ENCODE measurements at regions not wholly inside any gene's neighbourhood (a gene's known extent, or its start where the extent isn't known, plus 50 kb on each side); places are given as distances from the start of the nearest gene placed in this dataset.
A peak's percentile ranks its signal among the peaks of the same experiment; 100 is the strongest.

DNA sequence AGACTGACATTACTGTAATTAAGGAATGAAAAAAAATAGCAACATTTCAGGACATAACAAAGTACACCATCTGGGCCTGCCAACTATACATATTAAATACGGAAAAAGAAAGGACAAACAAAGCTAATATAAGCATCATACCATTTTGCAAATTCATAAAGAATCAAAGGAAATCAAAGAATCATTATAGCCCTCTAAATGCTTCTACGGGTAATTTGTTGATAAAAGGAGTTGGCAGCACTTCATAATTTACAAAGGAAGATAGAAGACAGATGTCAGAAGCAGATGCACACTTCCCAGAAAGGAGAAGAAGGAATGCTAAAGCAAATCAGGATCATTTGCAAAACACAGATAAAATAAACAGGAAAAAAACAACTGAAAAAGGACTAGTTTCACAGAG is 1757.3 kb downstream of the PCDH7 start:
- WGBS (ENCODE audit: insufficient coverage, low coverage, low lambda C conversion rate, missing lambda C conversion rate): 30% methylated on average over 2 of the region's 2 CpGs
- H3K27me3 ChIP-seq: no peaks in the 10 kb centered on the region
- no peaks in the 10 kb centered on the region for H3K36me3 ChIP-seq
- no peak for ATAC-seq
- no peak for TF ChIP-seq POLR2A (IDR thresholded peaks at IDR 0.05)
- TF ChIP-seq, protein P1, sequence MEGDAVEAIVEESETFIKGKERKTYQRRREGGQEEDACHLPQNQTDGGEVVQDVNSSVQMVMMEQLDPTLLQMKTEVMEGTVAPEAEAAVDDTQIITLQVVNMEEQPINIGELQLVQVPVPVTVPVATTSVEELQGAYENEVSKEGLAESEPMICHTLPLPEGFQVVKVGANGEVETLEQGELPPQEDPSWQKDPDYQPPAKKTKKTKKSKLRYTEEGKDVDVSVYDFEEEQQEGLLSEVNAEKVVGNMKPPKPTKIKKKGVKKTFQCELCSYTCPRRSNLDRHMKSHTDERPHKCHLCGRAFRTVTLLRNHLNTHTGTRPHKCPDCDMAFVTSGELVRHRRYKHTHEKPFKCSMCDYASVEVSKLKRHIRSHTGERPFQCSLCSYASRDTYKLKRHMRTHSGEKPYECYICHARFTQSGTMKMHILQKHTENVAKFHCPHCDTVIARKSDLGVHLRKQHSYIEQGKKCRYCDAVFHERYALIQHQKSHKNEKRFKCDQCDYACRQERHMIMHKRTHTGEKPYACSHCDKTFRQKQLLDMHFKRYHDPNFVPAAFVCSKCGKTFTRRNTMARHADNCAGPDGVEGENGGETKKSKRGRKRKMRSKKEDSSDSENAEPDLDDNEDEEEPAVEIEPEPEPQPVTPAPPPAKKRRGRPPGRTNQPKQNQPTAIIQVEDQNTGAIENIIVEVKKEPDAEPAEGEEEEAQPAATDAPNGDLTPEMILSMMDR (IDR thresholded peaks at IDR 0.05): no peak
- H3K4me1 ChIP-seq: peaks cover 0 to 9% (median 0%) of the 10 kb centered on the region in 4 donors
- no peak overlapping the region for H3K27ac ChIP-seq
- no peak for DNase-seq
- no peaks in the 10 kb centered on the region for H3K9me3 ChIP-seq
- intact Hi-C loops (cut with DNase I): no loop called here
- no peak overlapping the region for H3K4me3 ChIP-seq

DNA sequence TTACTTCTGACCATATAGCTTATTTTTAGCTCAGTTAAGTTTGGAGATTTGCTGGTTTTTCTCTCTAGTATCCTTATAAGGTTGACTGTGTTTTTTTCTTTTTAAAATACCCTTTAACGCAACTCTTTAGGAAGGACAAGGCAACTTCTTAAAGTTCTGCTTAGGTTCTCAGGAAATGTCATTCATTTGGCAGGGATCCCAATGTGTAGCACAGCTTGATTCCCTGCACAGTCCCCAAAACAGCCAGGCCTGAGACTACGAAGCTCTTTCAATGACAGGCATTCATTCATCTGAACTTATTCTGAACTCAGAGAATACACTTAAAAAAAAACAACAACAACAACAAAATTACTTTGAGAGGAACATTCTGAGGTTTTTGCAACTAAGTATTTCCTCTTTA is 1765.8 kb downstream of the PCDH7 start:
- no peaks in the 10 kb centered on the region for H3K9me3 ChIP-seq
- H3K36me3 ChIP-seq: no peaks in the 10 kb centered on the region
- no peaks in the 10 kb centered on the region for H3K4me1 ChIP-seq
- H3K27me3 ChIP-seq: no peaks in the 10 kb centered on the region
- H3K4me3 ChIP-seq: no peak overlapping the region
- WGBS (ENCODE audit: insufficient coverage, low coverage, low lambda C conversion rate, missing lambda C conversion rate): 45% methylated on average over 2 of the region's 2 CpGs
- H3K27ac ChIP-seq: no peak overlapping the region
- no peak for TF ChIP-seq POLR2A (IDR thresholded peaks at IDR 0.05)
- TF ChIP-seq, protein P1 (IDR thresholded peaks at IDR 0.05): no peak
- ATAC-seq: peak in 1 of 4 donors; percentile 30
- no peak for DNase-seq
- intact Hi-C loops (cut with DNase I): no loop called here

DNA sequence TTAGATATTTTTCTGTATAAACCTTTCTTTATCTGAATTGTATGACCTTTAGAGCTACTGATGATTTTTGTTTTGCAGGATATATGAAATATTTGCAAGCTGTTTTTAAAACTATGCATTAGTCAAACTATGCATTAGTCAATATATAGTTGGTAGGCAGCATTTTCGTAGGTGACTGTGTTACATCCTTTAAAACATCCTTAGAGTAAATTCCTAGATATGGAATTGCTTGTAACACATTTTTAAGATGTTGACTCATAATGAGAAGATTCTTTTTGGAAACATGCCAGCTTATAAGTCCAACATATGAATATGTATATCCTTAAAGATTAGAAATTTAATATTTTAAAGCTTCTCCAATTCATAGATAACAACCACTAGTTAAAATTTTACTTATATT is 1768.5 kb downstream of the PCDH7 start:
- 93% methylated on average over 1 of the region's 1 CpG for WGBS (ENCODE audit: insufficient coverage, low coverage, low lambda C conversion rate, missing lambda C conversion rate)
- no peaks in the 10 kb centered on the region for H3K27me3 ChIP-seq
- H3K4me3 ChIP-seq: no peak overlapping the region
- H3K4me1 ChIP-seq: no peaks in the 10 kb centered on the region
- no peaks in the 10 kb centered on the region for H3K9me3 ChIP-seq
- ATAC-seq: no peak
- DNase-seq: no peak
- TF ChIP-seq, protein P1 (IDR thresholded peaks at IDR 0.05): no peak
- TF ChIP-seq POLR2A (IDR thresholded peaks at IDR 0.05): no peak
- H3K36me3 ChIP-seq: no peaks in the 10 kb centered on the region
- H3K27ac ChIP-seq: no peak overlapping the region
- intact Hi-C loops (cut with DNase I): no loop called here

DNA sequence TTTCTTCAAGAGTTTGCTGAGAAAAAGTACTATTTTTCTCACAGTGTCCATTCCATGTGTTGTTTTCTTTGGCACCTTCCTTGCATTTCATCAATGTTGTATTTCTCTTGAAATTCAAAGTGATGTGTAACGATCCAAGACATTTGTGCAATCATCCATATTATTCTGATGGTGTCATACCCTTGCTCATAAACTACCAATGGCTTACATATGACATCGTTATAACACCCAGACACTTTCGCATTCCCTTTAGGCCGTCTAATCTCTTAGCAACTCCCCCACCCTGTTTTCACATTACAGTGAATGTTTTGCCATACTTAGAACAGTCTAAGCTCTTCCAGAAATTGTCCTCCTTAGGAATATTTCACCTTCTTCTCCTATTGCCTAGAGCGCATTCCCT is 1779.0 kb downstream of the PCDH7 start:
- ATAC-seq: no peak
- WGBS (ENCODE audit: insufficient coverage, low coverage, low lambda C conversion rate, missing lambda C conversion rate): 59% methylated on average over 5 of the region's 5 CpGs
- intact Hi-C loops (cut with DNase I): no loop called here

More for the DNA sequence above, 1779.0 kb downstream of the PCDH7 start:
- no peak for DNase-seq
- no peak for TF ChIP-seq POLR2A (IDR thresholded peaks at IDR 0.05)
- TF ChIP-seq, protein P1 (IDR thresholded peaks at IDR 0.05): no peak
- H3K4me3 ChIP-seq: no peak overlapping the region
- no peak overlapping the region for H3K27ac ChIP-seq
- H3K36me3 ChIP-seq: no peaks in the 10 kb centered on the region
- H3K27me3 ChIP-seq: no peaks in the 10 kb centered on the region
- H3K9me3 ChIP-seq: no peaks in the 10 kb centered on the region
- H3K4me1 ChIP-seq: no peaks in the 10 kb centered on the region

All from right lobe of liver (tissue), 6 donors.